Nephron progenitor cell (in vitro differentiated cells): ENCODE measurements at regions not wholly inside any gene's neighbourhood (a gene's known extent, or its start where the extent isn't known, plus 50 kb on each side); places are given as distances from the start of the nearest gene placed in this dataset.
"Not testable (repeated sequence)": the region's sequence is repeated elsewhere in the genome, so short reads cannot be mapped to it uniquely, and the experiment has no call there.

Experiments
- DNase-seq: peaks from one replicate; pipeline ENCODE4 v3.0.0; 2021
- H3K27ac Mint-ChIP-seq: 2 replicates; pipeline ENCODE4 v1.8.0; 2021; ENCODE audit warnings: mild to moderate bottlenecking, moderate library complexity, mixed read lengths
- H3K27me3 Mint-ChIP-seq: 2 replicates; pipeline ENCODE4 v1.8.0; 2021; ENCODE audit warnings: mild to moderate bottlenecking, low read depth, mixed read lengths; ENCODE audit not compliant: poor library complexity
- H3K36me3 Mint-ChIP-seq: 2 replicates; pipeline ENCODE4 v1.8.0; 2021; ENCODE audit warnings: low read depth, mixed read lengths
- H3K4me1 Mint-ChIP-seq: 2 replicates; pipeline ENCODE4 v1.8.0; 2021; ENCODE audit warnings: mixed read lengths
- H3K4me3 Mint-ChIP-seq: 2 replicates; pipeline ENCODE4 v1.8.0; 2021; ENCODE audit warnings: mild to moderate bottlenecking, moderate library complexity, mixed read lengths
- H3K9me3 Mint-ChIP-seq: 2 replicates; pipeline ENCODE4 v1.8.0; 2021; ENCODE audit warnings: mild to moderate bottlenecking, moderate library complexity, mixed read lengths
- TF ChIP-seq, protein P1 (sequence below): fragments of 200-600 bp; sonication (generic); IDR thresholded peaks from 2 replicates; pipeline ENCODE4 v1.5.0; 2021; ENCODE audit warnings: antibody characterized with exemption

DNA sequence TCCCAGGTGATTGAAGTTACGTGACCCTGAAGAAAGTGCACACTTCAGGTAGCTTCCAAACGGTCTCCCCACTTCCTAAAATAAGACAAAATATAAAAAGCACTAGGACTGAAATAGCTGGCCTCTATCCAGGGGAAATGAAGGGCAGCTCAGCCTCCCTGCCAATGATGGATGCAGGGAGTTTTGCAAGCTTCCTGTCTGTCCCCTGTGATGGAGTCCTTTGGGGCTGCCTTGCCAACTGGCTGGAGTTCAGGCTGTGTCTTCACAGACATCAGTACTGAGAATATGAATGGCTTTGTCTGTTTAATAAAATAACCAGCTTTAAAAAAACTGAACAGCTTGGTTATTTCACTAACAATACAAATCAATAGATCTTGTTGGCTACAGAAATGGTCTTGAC lies 101.4 kb upstream of the GPR12 start:
- Mint-ChIP-seq H3K27me3 (peaks cover 31% of the 10 kb centered on the region), H3K4me3 (no peak overlapping the region), H3K4me1 (no peaks in the 10 kb centered on the region), H3K9me3 (no peaks in the 10 kb centered on the region), H3K36me3 (no peaks in the 10 kb centered on the region), H3K27ac (no peak overlapping the region)
- no peak for DNase-seq
- TF ChIP-seq, protein P1, sequence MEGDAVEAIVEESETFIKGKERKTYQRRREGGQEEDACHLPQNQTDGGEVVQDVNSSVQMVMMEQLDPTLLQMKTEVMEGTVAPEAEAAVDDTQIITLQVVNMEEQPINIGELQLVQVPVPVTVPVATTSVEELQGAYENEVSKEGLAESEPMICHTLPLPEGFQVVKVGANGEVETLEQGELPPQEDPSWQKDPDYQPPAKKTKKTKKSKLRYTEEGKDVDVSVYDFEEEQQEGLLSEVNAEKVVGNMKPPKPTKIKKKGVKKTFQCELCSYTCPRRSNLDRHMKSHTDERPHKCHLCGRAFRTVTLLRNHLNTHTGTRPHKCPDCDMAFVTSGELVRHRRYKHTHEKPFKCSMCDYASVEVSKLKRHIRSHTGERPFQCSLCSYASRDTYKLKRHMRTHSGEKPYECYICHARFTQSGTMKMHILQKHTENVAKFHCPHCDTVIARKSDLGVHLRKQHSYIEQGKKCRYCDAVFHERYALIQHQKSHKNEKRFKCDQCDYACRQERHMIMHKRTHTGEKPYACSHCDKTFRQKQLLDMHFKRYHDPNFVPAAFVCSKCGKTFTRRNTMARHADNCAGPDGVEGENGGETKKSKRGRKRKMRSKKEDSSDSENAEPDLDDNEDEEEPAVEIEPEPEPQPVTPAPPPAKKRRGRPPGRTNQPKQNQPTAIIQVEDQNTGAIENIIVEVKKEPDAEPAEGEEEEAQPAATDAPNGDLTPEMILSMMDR: no peak

DNA sequence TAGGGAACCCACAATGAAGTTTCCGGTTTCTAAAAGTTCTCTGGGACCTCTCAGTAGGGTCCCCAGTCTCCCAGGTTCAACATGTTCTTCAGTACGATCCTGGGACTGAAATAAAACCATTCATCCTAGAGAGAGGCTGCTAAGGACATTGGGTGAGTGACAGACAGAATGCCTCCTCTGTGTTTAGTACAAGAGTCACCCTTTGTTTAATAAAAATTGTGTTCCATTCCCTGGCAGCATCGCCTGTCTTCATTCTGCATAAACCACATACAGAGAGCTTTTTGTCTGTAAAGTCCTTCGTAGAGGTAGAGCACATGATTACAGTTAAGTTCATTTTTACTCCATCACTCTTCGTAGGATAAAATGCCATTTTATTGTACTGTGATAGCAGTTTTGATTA lies 95.3 kb upstream of the GPR12 start:
- Mint-ChIP-seq H3K9me3 (no peaks in the 10 kb centered on the region), H3K27me3 (peaks cover 21% of the 10 kb centered on the region), H3K27ac (no peak overlapping the region), H3K4me1 (peaks cover 5% of the 10 kb centered on the region), H3K36me3 (no peaks in the 10 kb centered on the region), H3K4me3 (no peak overlapping the region)
- TF ChIP-seq, protein P1: no peak
- DNase-seq: no peak

DNA sequence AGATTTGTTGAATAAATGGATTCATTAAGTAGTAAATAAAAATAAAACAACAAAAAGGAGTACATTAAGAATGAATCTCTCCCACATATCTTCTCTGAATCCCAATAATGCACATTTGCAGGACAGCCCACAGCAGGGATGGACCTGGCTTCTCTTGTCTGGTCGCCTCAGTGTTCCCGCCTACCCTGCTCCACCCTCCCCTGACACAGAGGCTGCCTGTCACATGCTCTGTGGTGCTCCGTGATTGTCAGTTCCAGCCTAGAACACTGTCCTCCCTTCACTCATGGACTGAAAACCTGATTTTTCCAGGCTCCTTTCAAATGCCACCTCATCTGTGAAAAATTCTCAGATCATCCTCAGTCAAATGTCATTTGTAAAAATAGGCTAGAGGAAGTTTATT lies 94.5 kb upstream of the GPR12 start:
- no peaks in the 10 kb centered on the region for H3K36me3 Mint-ChIP-seq
- no peaks in the 10 kb centered on the region for H3K9me3 Mint-ChIP-seq
- H3K4me3 Mint-ChIP-seq: no peak overlapping the region
- no peak for DNase-seq
- peaks cover 5% of the 10 kb centered on the region for H3K4me1 Mint-ChIP-seq
- H3K27me3 Mint-ChIP-seq: peaks cover 21% of the 10 kb centered on the region
- TF ChIP-seq, protein P1: no peak
- H3K27ac Mint-ChIP-seq: no peak overlapping the region

DNA sequence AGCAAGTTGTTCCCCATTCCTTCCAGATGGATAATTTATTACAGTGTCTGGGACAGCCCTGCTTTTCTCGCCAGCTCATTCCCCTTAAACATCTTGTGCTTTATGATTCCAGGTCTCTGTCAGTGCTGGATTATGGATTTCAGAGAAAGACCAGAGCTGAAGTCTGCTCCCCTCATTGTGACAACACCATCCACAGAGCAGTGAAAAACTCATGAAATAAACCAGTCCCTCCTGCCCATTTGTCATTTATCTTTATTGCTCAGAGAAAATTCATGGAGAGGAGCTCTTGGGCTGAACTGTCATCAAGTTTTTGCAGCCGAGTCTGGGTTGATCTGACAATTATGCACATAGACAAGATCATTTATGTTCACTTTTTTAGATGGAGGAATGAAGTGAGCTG lies 92.7 kb upstream of the GPR12 start:
- Mint-ChIP-seq H3K4me3 (no peak overlapping the region), H3K27ac (no peak overlapping the region), H3K27me3 (peaks cover 21% of the 10 kb centered on the region), H3K36me3 (no peaks in the 10 kb centered on the region), H3K9me3 (no peaks in the 10 kb centered on the region), H3K4me1 (peaks cover 5% of the 10 kb centered on the region)
- TF ChIP-seq, protein P1: no peak
- no peak for DNase-seq

DNA sequence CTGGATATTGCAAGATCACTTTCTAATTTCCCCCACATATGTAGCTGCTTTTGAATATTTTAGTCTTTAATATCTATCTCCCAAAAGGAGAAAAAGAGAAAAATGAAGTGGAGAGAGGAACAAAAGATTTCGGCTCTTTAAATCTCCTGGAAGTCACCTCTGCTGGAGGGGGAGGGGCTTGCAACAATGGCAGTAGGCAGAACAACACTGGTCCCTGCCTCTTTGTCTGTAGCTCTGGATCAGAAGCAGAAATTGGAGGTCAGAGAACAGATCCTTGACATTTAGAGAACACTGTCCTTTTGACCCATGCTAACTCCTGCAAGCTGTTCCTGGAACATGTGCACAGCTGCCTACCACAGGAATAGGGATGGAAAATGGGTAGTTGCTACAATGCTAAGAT lies 86.7 kb upstream of the GPR12 start:
- Mint-ChIP-seq H3K4me3 (no peak overlapping the region), H3K9me3 (peaks cover 9% of the 10 kb centered on the region), H3K27me3 (peaks cover 11% of the 10 kb centered on the region), H3K27ac (no peak overlapping the region), H3K4me1 (no peaks in the 10 kb centered on the region), H3K36me3 (no peaks in the 10 kb centered on the region)
- TF ChIP-seq, protein P1: no peak
- DNase-seq: no peak

DNA sequence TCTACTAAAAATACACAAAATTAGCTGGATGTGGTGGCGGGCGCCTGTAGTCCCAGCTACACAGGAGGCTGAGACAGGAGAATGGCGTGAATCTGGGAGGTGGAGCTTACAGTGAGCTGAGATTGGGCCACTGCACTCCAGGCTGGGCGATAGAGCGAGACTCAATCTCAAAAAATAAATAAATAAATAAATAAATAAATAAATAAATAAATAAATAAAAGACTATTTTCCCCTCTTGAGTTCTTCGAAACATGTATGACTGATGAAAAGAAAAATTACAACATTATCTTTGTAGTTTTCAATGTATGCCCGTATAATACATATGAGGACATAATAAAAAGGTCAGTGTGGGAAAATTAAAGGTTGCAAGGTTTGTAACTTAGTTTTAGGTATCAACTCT lies 84.5 kb upstream of the GPR12 start:
- DNase-seq, H3K4me1 Mint-ChIP-seq, H3K9me3 Mint-ChIP-seq: not testable (repeated sequence)

DNA sequence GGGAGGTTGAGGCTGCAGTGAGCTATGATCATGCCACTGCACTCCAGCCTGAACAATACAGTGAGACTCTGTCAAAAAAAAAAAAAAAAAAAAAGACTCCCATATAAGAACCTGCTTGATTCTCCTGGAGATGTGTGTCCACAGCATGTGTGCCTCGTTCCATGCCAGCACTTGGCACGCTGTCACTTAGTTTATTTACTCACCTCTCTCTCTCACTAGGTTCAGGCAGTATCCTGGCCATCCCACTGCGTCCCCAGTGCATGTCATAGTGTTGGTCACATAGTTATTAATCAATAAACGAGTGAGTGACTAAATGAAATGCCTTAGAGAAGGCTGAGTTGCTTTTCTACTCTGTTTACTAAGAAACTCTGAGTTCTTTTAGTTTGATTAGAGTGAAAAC lies 79.1 kb upstream of the GPR12 start:
- H3K36me3 Mint-ChIP-seq: no peaks in the 10 kb centered on the region
- peaks cover 36% of the 10 kb centered on the region for H3K27me3 Mint-ChIP-seq
- no peaks in the 10 kb centered on the region for H3K4me1 Mint-ChIP-seq
- TF ChIP-seq, protein P1: no peak
- H3K4me3 Mint-ChIP-seq: no peak overlapping the region
- H3K9me3 Mint-ChIP-seq: peaks cover 5% of the 10 kb centered on the region
- no peak for DNase-seq
- no peak overlapping the region for H3K27ac Mint-ChIP-seq

More for the DNA sequence above, 84.5 kb upstream of the GPR12 start:
- H3K27ac Mint-ChIP-seq, H3K36me3 Mint-ChIP-seq, H3K4me3 Mint-ChIP-seq: not testable (repeated sequence)
- peaks cover 18% of the 10 kb centered on the region for H3K27me3 Mint-ChIP-seq
